C4-2B (cell line): ENCODE measurements at regions not wholly inside any gene's neighbourhood (a gene's known extent, or its start where the extent isn't known, plus 50 kb on each side); places are given as distances from the start of the nearest gene placed in this dataset.

Experiments used
- ZFX ChIP-seq: fragments of 450-650 bp; IDR thresholded peaks from 2 replicates; pipeline ENCODE4 v1.6.1; 2017
- TF ChIP-seq, protein P1 (sequence below): fragments of 450-650 bp; conservative IDR thresholded peaks from 2 replicates; pipeline ENCODE4 v1.5.1; 2017; ENCODE audit warnings: mild to moderate bottlenecking

GRCh38 chr4:138446456-138446855 is 204.3 kb upstream of the SLC7A11 start:
- TF ChIP-seq, protein P1, sequence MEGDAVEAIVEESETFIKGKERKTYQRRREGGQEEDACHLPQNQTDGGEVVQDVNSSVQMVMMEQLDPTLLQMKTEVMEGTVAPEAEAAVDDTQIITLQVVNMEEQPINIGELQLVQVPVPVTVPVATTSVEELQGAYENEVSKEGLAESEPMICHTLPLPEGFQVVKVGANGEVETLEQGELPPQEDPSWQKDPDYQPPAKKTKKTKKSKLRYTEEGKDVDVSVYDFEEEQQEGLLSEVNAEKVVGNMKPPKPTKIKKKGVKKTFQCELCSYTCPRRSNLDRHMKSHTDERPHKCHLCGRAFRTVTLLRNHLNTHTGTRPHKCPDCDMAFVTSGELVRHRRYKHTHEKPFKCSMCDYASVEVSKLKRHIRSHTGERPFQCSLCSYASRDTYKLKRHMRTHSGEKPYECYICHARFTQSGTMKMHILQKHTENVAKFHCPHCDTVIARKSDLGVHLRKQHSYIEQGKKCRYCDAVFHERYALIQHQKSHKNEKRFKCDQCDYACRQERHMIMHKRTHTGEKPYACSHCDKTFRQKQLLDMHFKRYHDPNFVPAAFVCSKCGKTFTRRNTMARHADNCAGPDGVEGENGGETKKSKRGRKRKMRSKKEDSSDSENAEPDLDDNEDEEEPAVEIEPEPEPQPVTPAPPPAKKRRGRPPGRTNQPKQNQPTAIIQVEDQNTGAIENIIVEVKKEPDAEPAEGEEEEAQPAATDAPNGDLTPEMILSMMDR: no peak
- no peak for TF ChIP-seq ZFX
